GM23338 (cell line): ENCODE measurements at regions not wholly inside any gene's neighbourhood (a gene's known extent, or its start where the extent isn't known, plus 50 kb on each side); places are given as distances from the start of the nearest gene placed in this dataset.

Experiments
- ATAC-seq: fragments of 200-7000 bp; cut with Tn5 transposase; 3 replicates; pipeline ENCODE4 v1.9.1; 2020
- DNase-seq: peaks from one replicate; pipeline ENCODE4 v3.0.0-alpha.2; 2015; ENCODE audit warnings: low spot score
- H2AFZ ChIP-seq: fragments of 200-600 bp; sonication (generic); 2 replicates; pipeline ENCODE4 v1.8.0; 2016; ENCODE audit warnings: antibody characterized with exemption, mild to moderate bottlenecking, moderate library complexity
- H3F3A ChIP-seq: fragments of 200-600 bp; sonication (generic); replicated peaks from 2 replicates; pipeline ENCODE4 v1.8.0; 2017; ENCODE audit warnings: antibody characterized with exemption, mixed run types, low read depth
- H3K27ac ChIP-seq: fragments of 200-600 bp; sonication (generic); 2 replicates; pipeline ENCODE4 v1.6.1; 2016; ENCODE audit warnings: low read depth
- H3K27me3 ChIP-seq: fragments of 200-600 bp; sonication (generic); 2 replicates; pipeline ENCODE4 v1.8.0; 2016; ENCODE audit warnings: mild to moderate bottlenecking, mixed run types, moderate library complexity; ENCODE audit not compliant: insufficient read depth
- H3K36me3 ChIP-seq: fragments of 200-600 bp; sonication (generic); 2 replicates; pipeline ENCODE4 v1.8.0; 2016; ENCODE audit warnings: mild to moderate bottlenecking; ENCODE audit not compliant: insufficient read depth
- H3K4me1 ChIP-seq: fragments of 200-600 bp; sonication (generic); 2 replicates; pipeline ENCODE4 v1.8.0; 2016; ENCODE audit warnings: mild to moderate bottlenecking, moderate library complexity; ENCODE audit not compliant: insufficient read depth
- H3K4me2 ChIP-seq: fragments of 200-600 bp; sonication (generic); 2 replicates; pipeline ENCODE4 v1.7.1; 2017; ENCODE audit warnings: mixed run types
- H3K4me3 ChIP-seq: fragments of 200-600 bp; sonication (generic); 2 replicates; pipeline ENCODE4 v1.6.1; 2016; ENCODE audit warnings: mixed run types
- H3K79me2 ChIP-seq: fragments of 200-600 bp; sonication (generic); replicated peaks from 2 replicates; pipeline ENCODE4 v1.8.0; 2017; ENCODE audit warnings: mild to moderate bottlenecking; ENCODE audit not compliant: insufficient read depth
- H3K9me2 ChIP-seq: fragments of 200-600 bp; sonication (generic); 2 replicates; pipeline ENCODE4 v1.8.0; 2017; ENCODE audit not compliant: insufficient read depth
- H4K20me1 ChIP-seq: fragments of 200-600 bp; sonication (generic); replicated peaks from 2 replicates; pipeline ENCODE4 v1.8.0; 2017; ENCODE audit warnings: mild to moderate bottlenecking; ENCODE audit not compliant: insufficient read depth
- H3K27ac Mint-ChIP-seq: 2 replicates; pipeline ENCODE4 v1.8.0; 2020; ENCODE audit warnings: inconsistent platforms, mild to moderate bottlenecking, moderate library complexity, mixed read lengths
- H3K27me3 Mint-ChIP-seq: 3 replicates; pipeline ENCODE4 v1.8.0; 2022; ENCODE audit warnings: low read depth, mild to moderate bottlenecking, moderate library complexity, mixed read lengths, inconsistent platforms; ENCODE audit not compliant: insufficient read depth, poor library complexity
- H3K36me3 Mint-ChIP-seq: 3 replicates; pipeline ENCODE4 v1.8.0; 2021; ENCODE audit warnings: low read depth, mild to moderate bottlenecking, inconsistent platforms, moderate library complexity, mixed read lengths
- H3K4me1 Mint-ChIP-seq: 3 replicates; pipeline ENCODE4 v1.8.0; 2020; ENCODE audit warnings: mild to moderate bottlenecking, inconsistent platforms, mixed read lengths
- H3K4me3 Mint-ChIP-seq: 3 replicates; pipeline ENCODE4 v1.8.0; 2021; ENCODE audit warnings: moderate library complexity, mild to moderate bottlenecking, inconsistent platforms, mixed read lengths
- H3K9me3 Mint-ChIP-seq: 3 replicates; pipeline ENCODE4 v1.8.0; 2020; ENCODE audit warnings: moderate library complexity, mild to moderate bottlenecking, inconsistent platforms, mixed read lengths
- CREB1 ChIP-seq: fragments of 250-450 bp; sonication (Bioruptor Pico); IDR thresholded peaks from 2 replicates; pipeline ENCODE4 v1.5.0; 2020; ENCODE audit warnings: low read depth, mild to moderate bottlenecking, moderate library complexity
- CTCF ChIP-seq, 2 experiments: fragments of 200-600 bp in 1 of 2; sonication (generic) in 1 of 2; conservative IDR thresholded peaks; 2 replicates each; pipeline versions ENCODE4 v1.5.1 to v1.6.1; 2016 to 2017; ENCODE audit warnings: antibody characterized with exemption in 2 of 2, low read depth in 2 of 2, mild to moderate bottlenecking in 2 of 2, moderate library complexity in 1 of 2
- EZH2 ChIP-seq: fragments of 200-600 bp; sonication (generic); IDR thresholded peaks from one replicate; pipeline ENCODE4 v1.8.0; 2017; ENCODE audit warnings: antibody characterized with exemption, mild to moderate bottlenecking, low read depth; ENCODE audit not compliant: unreplicated experiment
- EZH2phosphoT487 ChIP-seq: fragments of 200-600 bp; sonication (generic); IDR thresholded peaks from one replicate; pipeline ENCODE4 v1.8.1; 2018; ENCODE audit warnings: antibody characterized with exemption; ENCODE audit not compliant: unreplicated experiment
- JUNB ChIP-seq: IDR thresholded peaks from one replicate; pipeline ENCODE4 v1.6.1; 2016; ENCODE audit warnings: antibody characterized with exemption; ENCODE audit not compliant: unreplicated experiment
- NANOG ChIP-seq: IDR thresholded peaks from 2 replicates; pipeline ENCODE4 v1.6.1; 2016; ENCODE audit warnings: antibody characterized with exemption, borderline replicate concordance
- POLR2AphosphoS5 ChIP-seq: IDR thresholded peaks from 2 replicates; pipeline ENCODE4 v1.6.1; 2016; ENCODE audit warnings: antibody characterized with exemption, low read depth
- STAT1 ChIP-seq: IDR thresholded peaks from one replicate; pipeline ENCODE4 v1.6.1; 2016; ENCODE audit warnings: antibody characterized with exemption; ENCODE audit not compliant: unreplicated experiment
- ZNF114 ChIP-seq: fragments of 250-450 bp; sonication (Bioruptor Pico); IDR thresholded peaks from 2 replicates; pipeline ENCODE4 v1.5.0; 2020; ENCODE audit warnings: mild to moderate bottlenecking, moderate library complexity
- ZNF331 ChIP-seq: fragments of 250-450 bp; sonication (Bioruptor Pico); IDR thresholded peaks from 2 replicates; pipeline ENCODE4 v1.5.0; 2020; ENCODE audit warnings: low read depth, mild to moderate bottlenecking, moderate library complexity
- ZNF462 ChIP-seq: fragments of 250-450 bp; sonication (Bioruptor Pico); IDR thresholded peaks from 2 replicates; pipeline ENCODE4 v1.5.0; 2020; ENCODE audit warnings: mild to moderate bottlenecking, moderate library complexity
- TF ChIP-seq, protein P1 (sequence below): IDR thresholded peaks from 2 replicates; pipeline ENCODE4 v1.6.1; 2016; ENCODE audit warnings: antibody characterized with exemption
- TF ChIP-seq, protein P2 (sequence below): IDR thresholded peaks from one replicate; pipeline ENCODE4 v1.6.1; 2018; ENCODE audit warnings: antibody characterized with exemption; ENCODE audit not compliant: unreplicated experiment

DNA sequence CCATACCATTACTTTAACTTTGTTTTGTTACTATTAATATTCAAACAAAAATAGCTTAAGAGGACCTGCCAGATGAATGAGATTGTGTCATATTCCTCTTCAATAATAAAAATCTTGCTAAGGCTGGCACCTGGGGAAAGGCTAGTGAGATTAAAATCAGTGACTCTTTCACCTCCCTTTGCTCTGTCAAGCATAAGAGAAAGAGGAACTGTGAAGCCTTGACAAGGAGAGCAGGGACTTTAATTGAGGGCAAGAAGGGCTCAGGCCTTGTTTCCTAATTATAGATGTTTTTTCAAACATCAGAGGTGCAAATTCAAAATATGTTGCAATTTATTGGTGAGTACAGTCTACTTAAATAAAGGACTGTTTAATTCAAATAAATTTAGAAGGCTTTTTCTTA lies 91.7 kb downstream of the SPATA31D1 start:
- DNase-seq = no peak

More for the DNA sequence above, 91.7 kb downstream of the SPATA31D1 start:
- Histone ChIP-seq H2AFZ (no peak overlapping the region), H3K36me3 (no peaks in the 10 kb centered on the region), H3K4me2 (no peak overlapping the region), H3K4me1 (peaks cover 7% of the 10 kb centered on the region; the same call in 1 of the 2 replicates), H3K27ac (no peak overlapping the region), H3K4me3 (no peak overlapping the region), H3K27me3 (no peaks in the 10 kb centered on the region), H4K20me1 (no peaks in the 10 kb centered on the region), H3K9me2 (no peaks in the 10 kb centered on the region), H3F3A (no peaks in the 10 kb centered on the region), H3K79me2 (no peaks in the 10 kb centered on the region)
- Mint-ChIP-seq H3K27me3 (peaks cover 5% of the 10 kb centered on the region), H3K4me1 (peaks cover 9% of the 10 kb centered on the region), H3K4me3 (no peak overlapping the region), H3K9me3 (no peaks in the 10 kb centered on the region), H3K27ac (peak overlapping the region; percentile 40; the same call in 1 of the 2 replicates), H3K36me3 (no peaks in the 10 kb centered on the region)
- TF ChIP-seq EZH2phosphoT487 (no peak), NANOG (no peak), ZNF331 (CRISPR knock-in tag) (no peak), CREB1 (CRISPR knock-in tag) (no peak), POLR2AphosphoS5 (no peak), CTCF (conservative IDR thresholded peaks at IDR 0.05; ENCODE audit: low read depth in 2 of 2) (no peak), STAT1 (no peak), ZNF114 (CRISPR knock-in tag) (no peak), ZNF462 (CRISPR knock-in tag) (no peak), JUNB (no peak), EZH2 (no peak)
- TF ChIP-seq, protein P1, sequence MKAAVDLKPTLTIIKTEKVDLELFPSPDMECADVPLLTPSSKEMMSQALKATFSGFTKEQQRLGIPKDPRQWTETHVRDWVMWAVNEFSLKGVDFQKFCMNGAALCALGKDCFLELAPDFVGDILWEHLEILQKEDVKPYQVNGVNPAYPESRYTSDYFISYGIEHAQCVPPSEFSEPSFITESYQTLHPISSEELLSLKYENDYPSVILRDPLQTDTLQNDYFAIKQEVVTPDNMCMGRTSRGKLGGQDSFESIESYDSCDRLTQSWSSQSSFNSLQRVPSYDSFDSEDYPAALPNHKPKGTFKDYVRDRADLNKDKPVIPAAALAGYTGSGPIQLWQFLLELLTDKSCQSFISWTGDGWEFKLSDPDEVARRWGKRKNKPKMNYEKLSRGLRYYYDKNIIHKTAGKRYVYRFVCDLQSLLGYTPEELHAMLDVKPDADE = no peak
- TF ChIP-seq, protein P2, sequence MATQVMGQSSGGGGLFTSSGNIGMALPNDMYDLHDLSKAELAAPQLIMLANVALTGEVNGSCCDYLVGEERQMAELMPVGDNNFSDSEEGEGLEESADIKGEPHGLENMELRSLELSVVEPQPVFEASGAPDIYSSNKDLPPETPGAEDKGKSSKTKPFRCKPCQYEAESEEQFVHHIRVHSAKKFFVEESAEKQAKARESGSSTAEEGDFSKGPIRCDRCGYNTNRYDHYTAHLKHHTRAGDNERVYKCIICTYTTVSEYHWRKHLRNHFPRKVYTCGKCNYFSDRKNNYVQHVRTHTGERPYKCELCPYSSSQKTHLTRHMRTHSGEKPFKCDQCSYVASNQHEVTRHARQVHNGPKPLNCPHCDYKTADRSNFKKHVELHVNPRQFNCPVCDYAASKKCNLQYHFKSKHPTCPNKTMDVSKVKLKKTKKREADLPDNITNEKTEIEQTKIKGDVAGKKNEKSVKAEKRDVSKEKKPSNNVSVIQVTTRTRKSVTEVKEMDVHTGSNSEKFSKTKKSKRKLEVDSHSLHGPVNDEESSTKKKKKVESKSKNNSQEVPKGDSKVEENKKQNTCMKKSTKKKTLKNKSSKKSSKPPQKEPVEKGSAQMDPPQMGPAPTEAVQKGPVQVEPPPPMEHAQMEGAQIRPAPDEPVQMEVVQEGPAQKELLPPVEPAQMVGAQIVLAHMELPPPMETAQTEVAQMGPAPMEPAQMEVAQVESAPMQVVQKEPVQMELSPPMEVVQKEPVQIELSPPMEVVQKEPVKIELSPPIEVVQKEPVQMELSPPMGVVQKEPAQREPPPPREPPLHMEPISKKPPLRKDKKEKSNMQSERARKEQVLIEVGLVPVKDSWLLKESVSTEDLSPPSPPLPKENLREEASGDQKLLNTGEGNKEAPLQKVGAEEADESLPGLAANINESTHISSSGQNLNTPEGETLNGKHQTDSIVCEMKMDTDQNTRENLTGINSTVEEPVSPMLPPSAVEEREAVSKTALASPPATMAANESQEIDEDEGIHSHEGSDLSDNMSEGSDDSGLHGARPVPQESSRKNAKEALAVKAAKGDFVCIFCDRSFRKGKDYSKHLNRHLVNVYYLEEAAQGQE = no peak
- ATAC-seq = no peak
